Right lobe of liver (tissue), 4 donors: ENCODE measurements at regions not wholly inside any gene's neighbourhood (a gene's known extent, or its start where the extent isn't known, plus 50 kb on each side); places are given as distances from the start of the nearest gene placed in this dataset.

Experiments
- CTCF ChIP-seq, 4 donors: fragments of 200-600 bp in 3 of 4; fragments of 450-650 bp in 1 of 4; IDR thresholded peaks; one replicate each; pipeline versions ENCODE4 v1.5.1 to v1.8.0; 2016 to 2022; ENCODE audit warnings: antibody characterized with exemption in 4 of 4, mild to moderate bottlenecking in 2 of 4
- POLR2A ChIP-seq: fragments of 450-650 bp; IDR thresholded peaks from one replicate; pipeline ENCODE4 v1.6.1; 2017; ENCODE audit warnings: antibody characterized with exemption, mild to moderate bottlenecking
- donor health status: DM: no; HTN: no; CAD: no.
- donor health status: DM: no; HTN: no; CAD: no.
- donor health status: DM: no; HTN: yes; CAD: no.

DNA sequence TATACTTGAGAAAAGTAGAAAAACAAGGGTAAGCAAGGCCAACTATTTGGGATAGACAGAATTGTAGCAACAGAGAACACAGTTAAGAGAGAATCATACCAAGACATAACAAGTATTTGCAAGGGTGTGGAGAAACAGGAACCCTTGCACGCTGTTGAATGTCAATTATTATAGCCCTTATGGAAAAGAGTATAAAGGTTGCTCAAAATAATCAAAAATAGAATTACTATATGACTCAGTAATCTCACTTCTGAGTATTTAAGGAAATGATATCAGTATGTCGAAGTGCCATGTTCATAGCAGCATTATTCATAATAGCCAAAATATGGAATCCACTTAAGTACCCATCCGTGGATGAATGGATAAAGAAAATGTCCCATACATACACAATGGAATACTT, 193.3 kb downstream of the PHLDA1 start:
- TF ChIP-seq POLR2A (no peak), CTCF (IDR thresholded peaks at IDR 0.05) (no peak)
